Tibial nerve (tissue), 4 donors: ENCODE measurements at regions not wholly inside any gene's neighbourhood (a gene's known extent, or its start where the extent isn't known, plus 50 kb on each side); places are given as distances from the start of the nearest gene placed in this dataset.

ENCODE experiments used
- DNase-seq, 2 donors: peaks; one replicate each; pipeline ENCODE4 v3.0.0-alpha.2; 2019; ENCODE audit warnings: low spot score in 2 of 2
- H3K27ac ChIP-seq, 4 donors: fragments of 200-600 bp; sonication (generic) in 3 of 4; one replicate each; pipeline ENCODE4 v1.5.1; 2017 to 2019; ENCODE audit warnings: mild to moderate bottlenecking in 1 of 4
- H3K27me3 ChIP-seq, 2 donors: fragments of 200-600 bp; sonication (generic) in 1 of 2; one replicate each; pipeline versions ENCODE4 v1.5.1 to v1.6.0; 2017 to 2019
- H3K36me3 ChIP-seq, 3 donors: fragments of 200-600 bp; sonication (generic); one replicate each; pipeline ENCODE4 v1.5.1; 2018 to 2019
- H3K4me1 ChIP-seq, 4 donors: fragments of 200-600 bp; sonication (generic) in 3 of 4; one replicate each; pipeline ENCODE4 v1.5.1; 2017 to 2019
- H3K4me3 ChIP-seq, 4 donors: fragments of 200-600 bp; sonication (generic) in 3 of 4; one replicate each; pipeline ENCODE4 v1.5.1; 2017 to 2019; ENCODE audit warnings: mild to moderate bottlenecking in 1 of 4, moderate library complexity in 1 of 4
- H3K9me3 ChIP-seq, 4 donors: fragments of 200-600 bp; sonication (generic) in 3 of 4; one replicate each; pipeline ENCODE4 v1.5.1; 2017 to 2019
- CTCF ChIP-seq, 5 experiments: fragments of 200-600 bp in 3 of 5; fragments of 450-650 bp in 2 of 5; sonication (generic) in 3 of 5; IDR thresholded peaks; one replicate each; pipeline ENCODE4 v1.5.1; 2016 to 2019; ENCODE audit warnings: antibody characterized with exemption in 5 of 5, mild to moderate bottlenecking in 3 of 5, moderate library complexity in 2 of 5
- EP300 ChIP-seq, 2 donors: sonication (generic); formaldehyde crosslinking; IDR thresholded peaks; one replicate each; pipeline ENCODE4 v1.6.1; 2017; ENCODE audit warnings: antibody characterized with exemption in 2 of 2, mild to moderate bottlenecking in 1 of 2
- POLR2A ChIP-seq, 2 donors: fragments of 450-650 bp; IDR thresholded peaks; one replicate each; pipeline ENCODE4 v1.6.1; 2017; ENCODE audit warnings: antibody characterized with exemption in 2 of 2, mild to moderate bottlenecking in 2 of 2, moderate library complexity in 2 of 2
- WGBS, 2 donors: methylation state at CpG; one replicate each; pipeline ENCODE4 v1.1.5; 2018; 5-methylcytosine and 5-hydroxymethylcytosine counted together

DNA sequence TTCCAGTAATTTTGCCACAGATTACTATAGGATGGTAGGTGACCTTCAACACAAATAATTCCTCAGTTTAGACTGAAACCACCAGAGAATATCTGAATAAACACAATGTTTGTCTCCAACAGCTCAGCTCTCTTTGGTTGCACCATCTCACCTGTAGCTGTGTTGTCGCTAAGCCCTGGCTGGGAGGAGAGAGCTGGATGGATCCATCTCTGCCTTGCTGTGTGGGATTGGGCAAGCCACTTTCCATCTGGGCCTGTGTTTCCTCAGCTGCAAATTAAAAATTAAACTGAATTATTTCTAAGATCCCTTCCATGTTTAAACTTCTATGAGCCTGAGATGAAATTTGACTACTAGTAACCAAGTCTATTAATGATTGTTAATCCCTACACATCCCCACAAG is 310.2 kb downstream of the FBXW7 start:
- no peak for DNase-seq
- H3K27ac ChIP-seq = no peak overlapping the region
- TF ChIP-seq CTCF (IDR thresholded peaks at IDR 0.05) = no peak
- no peak for TF ChIP-seq EP300 (IDR thresholded peaks at IDR 0.05)
- no peak for TF ChIP-seq POLR2A (IDR thresholded peaks at IDR 0.05)
- H3K4me1 ChIP-seq = no peaks in the 10 kb centered on the region
- no peak overlapping the region for H3K4me3 ChIP-seq
- no peaks in the 10 kb centered on the region for H3K36me3 ChIP-seq
- H3K27me3 ChIP-seq = no peaks in the 10 kb centered on the region
- 95 to 97% methylated on average over 1 of the region's 1 CpG for WGBS, 2 donors
- no peaks in the 10 kb centered on the region for H3K9me3 ChIP-seq

- WGBS, 2 donors = 86 to 88% methylated on average over 6 of the region's 6 CpGs
- H3K27ac ChIP-seq = no peak overlapping the region
- H3K36me3 ChIP-seq = no peaks in the 10 kb centered on the region
- no peaks in the 10 kb centered on the region for H3K9me3 ChIP-seq
- H3K4me1 ChIP-seq = no peaks in the 10 kb centered on the region
- no peak for DNase-seq
- H3K4me3 ChIP-seq = no peak overlapping the region
- no peaks in the 10 kb centered on the region for H3K27me3 ChIP-seq
- TF ChIP-seq CTCF (IDR thresholded peaks at IDR 0.05) (no peak), EP300 (IDR thresholded peaks at IDR 0.05) (no peak), POLR2A (IDR thresholded peaks at IDR 0.05) (no peak)
Measured at GRCh38 chr4:152224721-152225420, 311.0 kb downstream of the FBXW7 start.

DNA sequence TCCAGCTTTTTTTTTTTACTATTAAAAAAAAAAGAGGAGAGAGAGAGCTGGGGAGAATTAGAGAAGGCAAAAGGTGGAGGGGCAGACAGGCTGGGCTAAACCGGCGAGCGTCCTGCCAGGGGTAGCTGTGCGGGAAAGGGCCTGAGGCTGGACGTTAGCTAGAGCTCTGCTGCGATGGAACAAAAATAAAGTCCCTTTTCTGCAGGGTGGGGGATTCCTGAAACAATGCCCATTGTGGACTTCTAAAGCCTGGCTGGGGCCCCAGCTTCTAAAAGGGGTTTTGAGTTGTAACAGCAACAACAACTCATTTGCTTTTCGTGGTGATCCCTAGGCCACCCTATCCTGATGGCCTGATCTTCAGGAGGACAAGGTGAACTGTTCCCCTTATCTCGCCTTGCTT is 311.7 kb downstream of the FBXW7 start:
- Histone ChIP-seq H3K27ac (no peak overlapping the region), H3K4me1 (no peaks in the 10 kb centered on the region), H3K9me3 (no peaks in the 10 kb centered on the region), H3K4me3 (no peak overlapping the region), H3K36me3 (no peaks in the 10 kb centered on the region), H3K27me3 (no peaks in the 10 kb centered on the region)
- DNase-seq = no peak
- TF ChIP-seq EP300 (IDR thresholded peaks at IDR 0.05) (no peak), POLR2A (IDR thresholded peaks at IDR 0.05) (no peak), CTCF (IDR thresholded peaks at IDR 0.05) (no peak)
- 77 to 81% methylated on average over 8 of the region's 8 CpGs for WGBS, 2 donors

DNA sequence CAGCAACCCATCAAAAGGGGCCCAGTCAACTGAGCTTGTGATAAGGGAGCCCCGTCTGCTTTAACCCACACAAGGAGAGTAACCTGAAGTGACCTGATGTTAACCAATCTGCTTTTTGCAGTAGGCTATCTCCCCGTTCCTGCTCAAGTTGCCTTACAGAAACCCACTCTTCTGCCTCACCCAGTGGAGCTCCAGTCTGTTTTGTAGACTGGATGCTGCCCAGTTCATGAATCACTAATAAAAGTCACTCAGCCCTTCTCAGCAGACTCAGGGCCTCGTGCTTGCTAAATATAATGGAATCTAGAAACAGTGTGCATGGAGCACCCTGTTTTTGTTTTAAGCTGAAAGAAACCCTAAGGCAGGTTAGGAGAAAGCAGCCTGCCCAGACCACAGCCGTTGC is 312.3 kb downstream of the FBXW7 start:
- 93 to 96% methylated on average over 4 of the region's 4 CpGs for WGBS, 2 donors
- H3K4me3 ChIP-seq = no peak overlapping the region
- H3K9me3 ChIP-seq = no peaks in the 10 kb centered on the region
- TF ChIP-seq CTCF (IDR thresholded peaks at IDR 0.05) = no peak
- no peak for TF ChIP-seq EP300 (IDR thresholded peaks at IDR 0.05)
- no peak for TF ChIP-seq POLR2A (IDR thresholded peaks at IDR 0.05)
- H3K36me3 ChIP-seq = no peaks in the 10 kb centered on the region
- no peaks in the 10 kb centered on the region for H3K4me1 ChIP-seq
- H3K27me3 ChIP-seq = no peaks in the 10 kb centered on the region
- H3K27ac ChIP-seq = no peak overlapping the region
- DNase-seq = no peak

DNA sequence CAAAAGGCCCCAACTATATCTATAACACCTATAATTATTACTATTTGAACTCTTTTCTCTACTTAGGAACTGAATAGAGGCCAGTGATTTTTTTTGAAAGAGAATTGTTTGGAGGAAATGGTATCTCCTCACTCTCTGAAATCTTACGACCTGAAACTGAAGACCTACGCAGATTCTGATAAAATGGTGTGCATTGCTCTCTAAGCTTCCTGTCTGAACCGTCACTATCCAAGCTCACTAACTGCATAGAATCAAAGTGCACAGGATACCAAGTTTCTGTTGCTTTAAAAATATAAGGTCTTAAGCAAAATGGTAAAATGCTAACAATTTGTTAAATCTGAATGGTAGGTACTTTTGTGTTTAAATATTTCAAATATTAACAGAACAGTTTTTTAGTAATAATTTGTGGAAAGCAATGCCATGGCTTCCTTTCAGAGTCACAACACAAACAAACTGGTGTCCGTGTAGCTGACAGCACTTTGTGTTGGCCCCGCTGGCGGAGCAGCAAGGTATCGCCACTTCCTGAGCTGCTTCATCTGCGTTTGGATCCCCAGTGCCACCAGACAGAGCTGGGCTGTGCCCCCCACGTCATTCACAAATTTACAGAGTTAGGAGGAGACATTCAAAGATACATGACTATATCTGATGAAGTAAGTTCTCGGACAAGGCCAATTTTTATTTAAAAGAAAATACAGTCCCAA is 313.9 kb downstream of the FBXW7 start:
- Histone ChIP-seq H3K27ac (no peak overlapping the region), H3K4me3 (no peak overlapping the region), H3K4me1 (no peaks in the 10 kb centered on the region), H3K27me3 (no peaks in the 10 kb centered on the region), H3K36me3 (no peaks in the 10 kb centered on the region), H3K9me3 (no peaks in the 10 kb centered on the region)
- TF ChIP-seq CTCF (IDR thresholded peaks at IDR 0.05) (no peak), EP300 (IDR thresholded peaks at IDR 0.05) (no peak), POLR2A (IDR thresholded peaks at IDR 0.05) (no peak)
- no peak for DNase-seq
- 92 to 94% methylated on average over 10 of the region's 10 CpGs for WGBS, 2 donors
